CD14-positive monocyte (primary cell): ENCODE measurements at regions not wholly inside any gene's neighbourhood (a gene's known extent, or its start where the extent isn't known, plus 50 kb on each side); places are given as distances from the start of the nearest gene placed in this dataset.
A peak's percentile ranks its signal among the peaks of the same experiment; 100 is the strongest.

Experiments used
- DNase-seq, 3 donors: peaks; one replicate each; pipeline ENCODE4 v3.0.0-alpha.2; 2011 to 2022
- H2AFZ ChIP-seq: 2 replicates; pipeline ENCODE4 v1.6.0; 2012; ENCODE audit warnings: mild to moderate bottlenecking, low read depth, low read length, inconsistent platforms; ENCODE audit not compliant: insufficient read depth, poor library complexity, severe bottlenecking
- H3K27ac ChIP-seq, 2 donors: 1 replicate in 1 of 2; 2 replicates in 1 of 2; pipeline ENCODE4 v1.5.1; 2012 to 2013; ENCODE audit warnings: low read length in 2 of 2, control low read depth in 1 of 2, inconsistent platforms in 1 of 2, low read depth in 1 of 2, mild to moderate bottlenecking in 1 of 2
- H3K27me3 ChIP-seq, 2 donors: one replicate each; pipeline versions ENCODE4 v1.6.0 to v1.6.1; 2011 to 2013; ENCODE audit warnings: low read length in 2 of 2; ENCODE audit not compliant: control insufficient read depth in 2 of 2, insufficient read depth in 2 of 2
- H3K36me3 ChIP-seq, 2 donors: replicated peaks in 1 of 2; 1 replicate in 1 of 2; 2 replicates in 1 of 2; pipeline versions ENCODE4 v1.5.1 to v1.6.1; 2012 to 2013; ENCODE audit warnings: low read length in 2 of 2, control low read depth in 1 of 2, inconsistent platforms in 1 of 2, mild to moderate bottlenecking in 1 of 2; ENCODE audit not compliant: insufficient read depth in 2 of 2, control insufficient read depth in 1 of 2
- H3K4me1 ChIP-seq, 2 donors: 1 replicate in 1 of 2; 2 replicates in 1 of 2; pipeline versions ENCODE4 v1.5.1 to v1.6.1; 2012 to 2013; ENCODE audit warnings: low read length in 2 of 2, control low read depth in 1 of 2, inconsistent platforms in 1 of 2, mild to moderate bottlenecking in 1 of 2, moderate library complexity in 1 of 2; ENCODE audit not compliant: insufficient read depth in 2 of 2, control insufficient read depth in 1 of 2
- H3K4me2 ChIP-seq: replicated peaks from 2 replicates; pipeline ENCODE3; 2012; ENCODE audit warnings: low read length, moderate library complexity, mild to moderate bottlenecking; ENCODE audit not compliant: poor library complexity, severe bottlenecking; ENCODE audit errors: extremely low read depth
- H3K4me3 ChIP-seq, 3 experiments: fragments of 200-600 bp in 1 of 3; sonication (generic) in 1 of 3; replicated peaks in 1 of 3; 1 replicate in 2 of 3; 2 replicates in 1 of 3; pipeline ENCODE4 v1.5.1; 2011 to 2013; ENCODE audit warnings: low read length in 3 of 3, mild to moderate bottlenecking in 3 of 3, control low read depth in 2 of 3, low read depth in 2 of 3, inconsistent platforms in 1 of 3, moderate library complexity in 1 of 3
- H3K79me2 ChIP-seq: 2 replicates; pipeline ENCODE4 v1.6.0; 2012; ENCODE audit warnings: mild to moderate bottlenecking, control low read depth, inconsistent platforms, low read length, moderate library complexity; ENCODE audit not compliant: insufficient read depth
- H3K9ac ChIP-seq: 2 replicates; pipeline ENCODE4 v1.6.0; 2017; ENCODE audit warnings: low read length, mild to moderate bottlenecking; ENCODE audit not compliant: insufficient read depth, poor library complexity, severe bottlenecking
- H3K9me3 ChIP-seq, 2 donors: replicated peaks in 1 of 2; 1 replicate in 1 of 2; 2 replicates in 1 of 2; pipeline versions ENCODE4 v1.5.1 to v1.6.1; 2012 to 2013; ENCODE audit warnings: low read length in 2 of 2, control low read depth in 1 of 2; ENCODE audit not compliant: control insufficient read depth in 1 of 2, insufficient read depth in 1 of 2
- H4K20me1 ChIP-seq: 2 replicates; pipeline ENCODE4 v1.6.0; 2012; ENCODE audit warnings: mild to moderate bottlenecking, low read length, control low read depth, moderate library complexity; ENCODE audit not compliant: insufficient read depth
- H3K27ac Mint-ChIP-seq, 7 donors: one replicate each; pipeline ENCODE4 v1.8.0; 2020; ENCODE audit warnings: mild to moderate bottlenecking in 7 of 7, mixed read lengths in 7 of 7, moderate library complexity in 6 of 7, inconsistent platforms in 2 of 7
- H3K27me3 Mint-ChIP-seq, 3 donors: one replicate each; pipeline ENCODE4 v1.8.0; 2021 to 2022; ENCODE audit warnings: low read depth in 3 of 3, mild to moderate bottlenecking in 3 of 3, mixed read lengths in 3 of 3, moderate library complexity in 3 of 3, inconsistent platforms in 1 of 3
- H3K36me3 Mint-ChIP-seq, 2 donors: one replicate each; pipeline ENCODE4 v1.8.0; 2020; ENCODE audit warnings: mixed read lengths in 2 of 2, inconsistent platforms in 1 of 2, mild to moderate bottlenecking in 1 of 2
- H3K4me1 Mint-ChIP-seq: one replicate; pipeline ENCODE4 v1.8.0; 2020; ENCODE audit warnings: mild to moderate bottlenecking, mixed read lengths
- H3K4me3 Mint-ChIP-seq, 2 donors: one replicate each; pipeline ENCODE4 v1.8.0; 2020; ENCODE audit warnings: mild to moderate bottlenecking in 2 of 2, mixed read lengths in 2 of 2, moderate library complexity in 1 of 2
- H3K9me3 Mint-ChIP-seq, 7 donors: one replicate each; pipeline ENCODE4 v1.8.0; 2020 to 2022; ENCODE audit warnings: mixed read lengths in 7 of 7, mild to moderate bottlenecking in 6 of 7, moderate library complexity in 6 of 7, inconsistent platforms in 2 of 7
- CTCF ChIP-seq: fragments of 200-600 bp; IDR thresholded peaks from one replicate; pipeline ENCODE4 v1.8.0; 2022; ENCODE audit warnings: antibody characterized with exemption, mild to moderate bottlenecking
- WGBS: methylation state at CpG from one replicate; pipeline ENCODE4 v1.1.5; 2013; ENCODE audit warnings: missing lambda C conversion rate; ENCODE audit not compliant: insufficient coverage; 5-methylcytosine and 5-hydroxymethylcytosine counted together
- intact Hi-C, 2 donors: fragments of 100-400 bp; cut with micrococcal nuclease; formaldehyde crosslinking; loops; one replicate each; pipeline versions ENCODE4 v1.15.0 to v1.15.1; 2023

GRCh38 chr3:159263750-159264553 is 462.1 kb downstream of the MFSD1 start:
- Mint-ChIP-seq H3K4me3 (no peak overlapping the region), H3K4me1 (no peaks in the 10 kb centered on the region), H3K9me3 (peaks cover 0 to 4% (median 0%) of the 10 kb centered on the region in 7 donors), H3K27me3 (peaks cover 5 to 6% (median 5%) of the 10 kb centered on the region in 3 donors), H3K36me3 (no peaks in the 10 kb centered on the region), H3K27ac (no peak overlapping the region)
- TF ChIP-seq CTCF = peak; percentile 27
- H3K4me3 ChIP-seq = no peak overlapping the region
- no peak for DNase-seq
- WGBS = no CpG with 5 or more reads among the region's 6 CpGs
- H3K4me1 ChIP-seq = no peaks in the 10 kb centered on the region
- no peaks in the 10 kb centered on the region for H3K79me2 ChIP-seq
- no peak overlapping the region for H3K27ac ChIP-seq
- H3K36me3 ChIP-seq = no peaks in the 10 kb centered on the region
- H3K9ac ChIP-seq = no peak overlapping the region
- H3K4me2 ChIP-seq = no peak overlapping the region
- no peak overlapping the region for H2AFZ ChIP-seq
- no peaks in the 10 kb centered on the region for H4K20me1 ChIP-seq
- H3K27me3 ChIP-seq = no peaks in the 10 kb centered on the region
- intact Hi-C loops = loop anchor here in 1 of 2 donors (5.0 kb wide), 1 partner anchor 417 kb away; no protein-coding TSS in a partner anchor
- H3K9me3 ChIP-seq = no peaks in the 10 kb centered on the region

GRCh38 chr3:159265705-159266104 is 463.9 kb downstream of the MFSD1 start:
- no peak overlapping the region for H3K27ac Mint-ChIP-seq
- Histone ChIP-seq H3K27ac (no peak overlapping the region), H3K79me2 (no peaks in the 10 kb centered on the region), H2AFZ (no peak overlapping the region), H4K20me1 (no peaks in the 10 kb centered on the region), H3K9me3 (no peaks in the 10 kb centered on the region), H3K9ac (no peak overlapping the region), H3K27me3 (no peaks in the 10 kb centered on the region), H3K4me2 (no peak overlapping the region), H3K4me3 (no peak overlapping the region), H3K4me1 (no peaks in the 10 kb centered on the region), H3K36me3 (no peaks in the 10 kb centered on the region)
- WGBS = no CpG with 5 or more reads among the region's 2 CpGs
- no peak for TF ChIP-seq CTCF
- intact Hi-C loops = no loop called here
- H3K4me3 Mint-ChIP-seq = no peak overlapping the region
- no peaks in the 10 kb centered on the region for H3K36me3 Mint-ChIP-seq
- H3K9me3 Mint-ChIP-seq = peaks cover 0 to 4% (median 0%) of the 10 kb centered on the region in 7 donors
- no peaks in the 10 kb centered on the region for H3K4me1 Mint-ChIP-seq
- peaks cover 2 to 6% (median 4%) of the 10 kb centered on the region in 3 donors for H3K27me3 Mint-ChIP-seq
- no peak for DNase-seq
